GM19023 (cell line): ENCODE measurements at regions not wholly inside any gene's neighbourhood (a gene's known extent, or its start where the extent isn't known, plus 50 kb on each side); places are given as distances from the start of the nearest gene placed in this dataset.
"Not testable (repeated sequence)": the region's sequence is repeated elsewhere in the genome, so short reads cannot be mapped to it uniquely, and the experiment has no call there.

Source experiments
- ATAC-seq: cut with Tn5 transposase; IDR thresholded peaks from one replicate; pipeline ENCODE4 v1.9.1; 2021; ENCODE audit warnings: mild to moderate bottlenecking, moderate library complexity; ENCODE audit not compliant: unreplicated experiment

DNA sequence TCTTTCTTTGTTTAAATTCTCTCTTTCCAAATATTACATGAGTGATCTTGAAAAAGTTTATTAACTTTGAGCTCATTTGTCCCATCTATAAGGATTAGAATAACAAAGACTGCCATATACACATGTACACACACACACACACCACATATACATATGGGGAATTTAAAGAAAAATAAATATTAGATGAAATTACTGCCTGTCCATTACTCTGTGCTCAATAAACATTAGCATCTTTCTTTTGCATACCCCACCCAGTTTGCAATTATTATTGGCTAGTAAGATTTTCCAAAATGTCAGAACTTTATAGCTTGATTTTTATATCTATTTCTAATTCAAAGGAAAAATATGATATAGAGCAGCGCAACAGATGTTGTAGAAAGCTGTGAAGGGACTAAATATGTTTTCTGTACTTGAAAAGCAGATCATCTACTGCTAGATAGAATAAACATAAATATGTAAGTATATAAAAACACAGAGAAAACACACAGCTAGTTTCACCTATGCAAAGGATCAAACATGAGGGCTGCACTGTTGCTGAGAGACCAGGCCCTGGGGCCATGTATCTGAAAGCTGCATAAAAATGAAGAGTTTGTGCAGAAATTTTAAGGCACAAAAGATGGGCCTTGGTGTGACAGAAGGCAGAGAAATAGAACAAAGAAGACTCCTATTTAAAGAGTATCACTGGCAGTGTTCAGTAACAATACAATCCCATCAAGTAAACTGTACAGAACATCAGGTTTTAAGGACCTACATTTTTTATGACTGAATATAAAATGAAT lies 114.2 kb upstream of the NECTIN3 start:
- no peak for ATAC-seq

DNA sequence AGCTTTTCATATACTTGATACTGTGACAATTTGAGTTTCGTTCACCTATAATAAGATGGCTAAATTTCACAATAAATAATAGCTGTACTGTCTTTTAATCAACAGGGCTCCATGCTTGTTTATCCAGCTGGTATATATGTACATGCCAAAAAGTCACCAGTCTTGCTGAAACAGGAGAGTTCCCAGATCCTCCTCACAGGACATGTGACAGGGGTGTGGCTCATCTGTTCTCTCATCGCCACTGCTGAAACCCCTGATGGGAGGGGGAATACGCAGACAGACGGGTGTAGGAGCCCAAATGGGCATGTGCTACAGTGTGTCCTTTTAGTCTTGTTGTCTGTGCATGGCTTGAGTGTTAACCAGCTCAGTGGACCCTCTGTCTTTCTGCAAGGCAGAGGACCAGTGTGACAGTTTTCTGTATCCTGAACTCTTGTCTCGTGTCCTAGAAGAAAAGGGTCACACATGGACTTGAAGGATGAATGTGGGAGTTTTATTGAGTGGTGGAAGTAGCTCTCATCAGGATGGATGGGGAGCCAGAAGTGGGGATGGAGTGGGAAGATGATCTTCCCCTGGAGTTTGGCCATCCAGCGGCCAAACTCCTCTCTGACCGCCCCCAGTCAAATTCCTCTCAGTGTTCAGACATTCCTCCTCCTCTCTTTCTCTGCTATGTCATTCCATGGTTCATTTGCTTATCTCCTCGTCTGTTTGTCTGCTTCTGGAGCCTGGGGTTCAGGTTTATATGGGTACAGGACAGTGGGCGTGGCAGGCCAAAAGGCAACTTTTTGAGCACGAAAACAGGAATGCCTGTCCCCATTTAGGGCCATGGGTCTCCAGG lies 113.1 kb upstream of the NECTIN3 start:
- ATAC-seq: no peak

GRCh38 chr3:110965976-110966375 lies 105.6 kb upstream of the NECTIN3 start:
- ATAC-seq: no peak

DNA sequence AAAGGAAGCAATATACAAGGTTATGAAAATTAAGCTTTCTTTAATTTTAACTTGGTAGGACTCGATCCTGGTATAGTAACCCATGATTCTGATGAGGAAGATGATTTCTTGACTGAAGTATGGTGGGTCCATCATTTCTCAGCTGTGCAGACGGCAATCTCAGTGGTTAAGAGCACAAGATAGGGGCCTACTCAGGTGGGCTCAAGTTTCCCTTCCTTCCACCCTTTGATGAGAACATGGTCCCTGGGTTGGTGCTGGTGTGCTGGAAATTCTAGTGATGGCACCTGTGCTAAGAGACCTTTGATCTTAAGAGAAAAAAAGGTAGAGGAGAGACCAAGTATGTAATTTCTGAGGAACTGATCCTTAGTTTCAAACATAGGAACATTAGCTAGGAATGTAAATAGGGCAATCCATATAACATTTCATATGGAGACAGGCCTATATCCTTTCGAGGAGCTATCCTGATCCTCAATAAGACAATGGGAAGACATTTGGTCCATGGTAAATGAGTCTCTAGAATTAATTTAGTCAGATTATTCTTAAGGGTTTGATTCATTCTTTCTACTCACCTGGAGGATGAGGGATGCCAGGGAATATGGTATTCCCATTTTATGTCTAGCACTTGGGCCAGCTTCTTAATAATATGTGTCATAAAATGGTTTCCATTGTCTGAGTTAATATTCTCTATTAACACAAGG lies 104.5 kb upstream of the NECTIN3 start:
- no peak for ATAC-seq

DNA sequence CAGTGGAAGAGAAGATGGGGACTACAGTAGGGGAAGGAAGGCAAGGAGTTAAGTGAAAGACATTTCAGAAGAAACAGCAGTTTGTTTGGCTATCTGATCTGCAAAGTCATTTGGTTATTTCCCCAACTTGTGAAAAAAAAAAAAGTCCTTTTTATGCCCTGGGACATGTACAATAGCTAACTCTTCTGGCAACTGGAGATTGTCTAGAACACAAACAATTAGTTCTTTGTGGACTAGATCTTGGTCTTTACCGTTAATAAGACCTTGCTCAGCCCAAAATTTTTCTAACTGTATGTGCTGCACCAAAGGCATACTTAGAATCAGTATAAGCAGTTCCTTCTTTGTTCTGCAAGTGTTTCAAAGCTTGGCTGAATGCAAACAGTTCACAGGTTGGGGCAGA lies 103.5 kb upstream of the NECTIN3 start:
- no peak for ATAC-seq

DNA sequence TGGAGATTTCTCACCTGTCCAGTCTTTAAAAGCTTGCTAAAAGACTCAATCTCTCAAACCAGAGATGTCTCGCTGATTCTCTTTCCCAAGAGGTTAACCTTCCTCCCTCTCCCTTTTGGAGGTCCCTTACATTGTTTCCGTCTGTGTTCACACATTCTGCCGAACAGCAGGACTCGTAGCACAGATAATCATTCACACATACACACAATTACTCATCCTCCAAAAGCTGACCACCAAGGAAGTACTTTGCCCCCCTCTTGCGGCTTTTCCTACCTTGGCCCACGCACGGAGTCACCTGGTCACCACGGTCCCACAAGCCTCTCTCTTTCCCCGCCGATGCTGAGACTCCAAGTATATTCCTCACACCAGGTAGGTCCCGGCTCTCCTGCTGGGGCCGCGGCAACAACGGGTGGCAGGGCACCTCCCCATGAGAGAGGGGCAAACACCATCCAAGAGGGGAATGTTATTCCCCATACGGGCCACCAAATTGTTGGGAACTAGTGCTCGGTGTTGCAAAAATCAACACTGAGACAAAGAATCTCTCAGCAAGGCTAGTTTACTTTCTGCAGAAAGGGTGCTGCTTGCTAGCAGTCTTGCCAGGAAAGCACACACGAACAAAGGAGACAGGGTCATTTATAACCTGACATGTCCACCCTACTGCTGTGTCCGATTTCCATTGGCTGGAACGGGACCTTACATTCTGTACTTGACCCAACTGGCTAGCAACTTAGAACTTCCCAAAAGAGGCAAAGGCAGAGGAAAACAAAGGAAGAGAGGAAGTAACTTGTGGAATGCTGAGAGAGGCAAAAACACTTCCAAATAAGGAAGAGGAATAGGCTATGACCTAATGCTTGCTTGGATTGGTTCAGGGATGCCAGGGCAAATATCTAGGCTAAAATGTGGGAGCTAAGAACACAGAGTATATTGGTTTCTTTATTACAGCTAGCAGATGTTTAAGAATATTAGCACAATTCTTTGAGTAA lies 102.1 kb upstream of the NECTIN3 start:
- ATAC-seq: no peak

DNA sequence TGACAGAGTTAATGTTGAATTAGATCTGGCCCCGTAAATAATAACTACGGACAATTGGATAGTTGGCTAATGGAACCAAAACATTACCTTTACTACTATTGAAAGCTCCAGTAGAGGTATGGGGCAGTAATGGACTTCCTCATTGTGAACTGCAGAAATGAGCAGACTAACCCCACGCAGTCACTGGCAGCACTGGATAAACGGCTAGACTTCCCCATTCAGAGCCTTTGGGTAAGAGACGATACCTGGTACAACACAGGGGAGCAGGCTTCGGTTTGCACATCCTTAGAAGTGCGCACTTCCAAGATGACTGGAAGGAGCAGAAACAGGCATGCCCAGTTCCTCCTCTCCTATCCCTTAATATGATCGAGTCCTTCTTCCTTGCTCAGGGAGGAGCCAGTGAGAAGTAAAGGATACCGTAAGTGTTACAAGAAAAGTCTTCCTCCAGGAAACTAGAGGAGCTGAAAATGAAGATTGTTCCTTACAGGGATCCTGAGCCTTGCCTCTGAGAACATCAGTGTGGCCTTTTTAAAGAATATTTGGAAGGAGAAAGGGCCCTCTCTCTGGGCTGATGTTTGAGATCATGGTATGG lies 100.5 kb upstream of the NECTIN3 start:
- ATAC-seq: no peak

GRCh38 chr3:110973263-110973895 lies 98.2 kb upstream of the NECTIN3 start:
- no peak for ATAC-seq

DNA sequence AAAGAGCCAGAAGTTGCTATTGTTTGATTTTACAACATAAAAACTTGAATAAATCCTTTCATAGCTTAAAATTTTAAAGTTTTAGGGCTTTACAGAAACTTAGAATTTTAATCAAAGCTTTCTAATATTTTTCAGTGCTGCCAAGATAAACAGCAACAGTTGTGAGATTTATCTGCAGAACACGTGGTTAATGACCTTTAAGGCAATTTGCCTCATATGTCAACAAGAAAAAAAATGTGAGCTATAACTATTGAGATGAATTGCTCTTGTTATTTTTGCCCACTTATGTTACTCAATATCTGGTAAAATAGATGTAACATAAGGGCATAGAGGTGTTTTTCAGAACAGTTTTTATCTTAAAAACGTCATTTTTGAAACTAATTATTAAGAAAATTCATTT lies 96.7 kb upstream of the NECTIN3 start:
- no peak for ATAC-seq

- ATAC-seq: no peak
Measured at GRCh38 chr3:110984456-110985250, 87.0 kb upstream of the NECTIN3 start.

GRCh38 chr3:110989446-110989845 lies 82.2 kb upstream of the NECTIN3 start:
- ATAC-seq: no peak

GRCh38 chr3:110995461-110996231 lies 76.0 kb upstream of the NECTIN3 start:
- ATAC-seq: no peak

GRCh38 chr3:110998766-110999165 lies 72.8 kb upstream of the NECTIN3 start:
- ATAC-seq: not testable (repeated sequence)

GRCh38 chr3:111006485-111006884 lies 65.1 kb upstream of the NECTIN3 start:
- ATAC-seq: not testable (repeated sequence)

GRCh38 chr3:111012388-111013248 lies 59.0 kb upstream of the NECTIN3 start:
- no peak for ATAC-seq
